GM21423 (cell line): ENCODE measurements at regions not wholly inside any gene's neighbourhood (a gene's known extent, or its start where the extent isn't known, plus 50 kb on each side); places are given as distances from the start of the nearest gene placed in this dataset.
"Not testable (repeated sequence)": the region's sequence is repeated elsewhere in the genome, so short reads cannot be mapped to it uniquely, and the experiment has no call there.

Experiments
- ATAC-seq: cut with Tn5 transposase; IDR thresholded peaks from one replicate; pipeline ENCODE4 v1.9.1; 2021; ENCODE audit warnings: mild to moderate bottlenecking, moderate library complexity; ENCODE audit not compliant: unreplicated experiment

GRCh38 chr16:59913666-59914065, 1179.5 kb upstream of the GOT2 start:
- ATAC-seq: no peak

- ATAC-seq: no peak
These were observed 1175.1 kb upstream of the GOT2 start for GRCh38 chr16:59909262-59909661.

- no peak for ATAC-seq
These were observed 1173.5 kb upstream of the GOT2 start for GRCh38 chr16:59907611-59908010.

GRCh38 chr16:59905606-59906005, 1171.5 kb upstream of the GOT2 start:
- no peak for ATAC-seq

GRCh38 chr16:59905131-59905530, 1171.0 kb upstream of the GOT2 start:
- no peak for ATAC-seq

GRCh38 chr16:59899940-59900339, 1165.8 kb upstream of the GOT2 start:
- ATAC-seq: no peak

- ATAC-seq: no peak
These were observed 1158.3 kb upstream of the GOT2 start for GRCh38 chr16:59892376-59892775.

- ATAC-seq: no peak
These were observed 1153.7 kb upstream of the GOT2 start for GRCh38 chr16:59887856-59888255.

GRCh38 chr16:59886021-59886420, 1151.9 kb upstream of the GOT2 start:
- no peak for ATAC-seq

GRCh38 chr16:59881376-59881775, 1147.3 kb upstream of the GOT2 start:
- ATAC-seq: no peak

- no peak for ATAC-seq
These were observed 1146.5 kb upstream of the GOT2 start for GRCh38 chr16:59880611-59881010.

- ATAC-seq: no peak
These were observed 1144.9 kb upstream of the GOT2 start for GRCh38 chr16:59878999-59879398.

- ATAC-seq: no peak
These were observed 1144.4 kb upstream of the GOT2 start for GRCh38 chr16:59878479-59878878.

GRCh38 chr16:59864981-59865666, 1131.0 kb upstream of the GOT2 start:
- ATAC-seq: no peak

- ATAC-seq: no peak
These were observed 1125.7 kb upstream of the GOT2 start for GRCh38 chr16:59859676-59860402.

- no peak for ATAC-seq
These were observed 1120.8 kb upstream of the GOT2 start for GRCh38 chr16:59854846-59855439.

GRCh38 chr16:59849716-59850115, 1115.6 kb upstream of the GOT2 start:
- ATAC-seq: no peak

GRCh38 chr16:59848296-59848695, 1114.2 kb upstream of the GOT2 start:
- ATAC-seq: no peak

- ATAC-seq: no peak
These were observed 1106.1 kb upstream of the GOT2 start for GRCh38 chr16:59840169-59840568.

GRCh38 chr16:59826767-59827166, 1092.7 kb upstream of the GOT2 start:
- ATAC-seq: no peak

- not testable (repeated sequence) for ATAC-seq
These were observed 1075.4 kb upstream of the GOT2 start for GRCh38 chr16:59809488-59809887.

GRCh38 chr16:59783191-59783590, 1049.1 kb upstream of the GOT2 start:
- no peak for ATAC-seq
